Kasumi-1 (cell line): ENCODE measurements at regions not wholly inside any gene's neighbourhood (a gene's known extent, or its start where the extent isn't known, plus 50 kb on each side); places are given as distances from the start of the nearest gene placed in this dataset.

Experiments
- DNase-seq, 2 experiments: peaks; one replicate each; lab custom pipeline; 2025; lab: John Stamatoyannopoulos, UW

DNA sequence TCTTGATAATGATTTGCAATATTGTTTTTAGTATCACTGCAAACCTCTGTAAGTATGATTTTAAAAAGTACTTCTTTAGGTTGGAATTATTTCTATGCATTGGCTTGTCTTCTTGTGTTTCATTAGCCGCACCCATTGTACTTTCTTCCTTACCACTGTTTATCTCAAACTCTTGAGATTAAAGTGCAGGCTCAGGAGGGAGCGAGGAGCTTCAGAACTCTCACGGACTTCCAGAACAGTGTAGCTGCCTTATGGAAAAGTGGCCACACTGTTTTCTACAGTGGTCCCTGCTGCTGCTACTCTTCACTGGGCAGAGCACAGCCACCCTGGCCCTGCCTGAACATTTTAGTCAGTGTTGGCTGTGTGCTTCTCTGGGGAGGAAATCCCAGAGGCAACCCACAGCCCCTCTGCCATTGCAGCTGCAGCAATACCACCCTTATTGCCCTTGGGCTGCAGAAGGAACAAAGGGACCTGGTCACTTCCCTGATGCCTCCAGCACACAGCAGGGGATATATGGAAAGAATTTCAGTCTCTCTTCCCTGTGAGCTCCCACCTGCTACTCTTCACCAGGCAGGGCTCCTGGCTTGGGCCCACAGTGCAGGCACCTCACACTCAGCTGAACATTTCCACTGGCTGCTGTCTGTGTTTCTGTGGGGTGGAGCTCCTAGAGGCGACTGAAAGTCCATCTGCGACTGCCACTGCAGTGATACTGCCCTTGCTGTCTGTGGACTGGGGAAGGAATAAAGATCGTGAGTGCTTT lies 91.7 kb upstream of the MAP3K4 start:
- DNase-seq = no peak

DNA sequence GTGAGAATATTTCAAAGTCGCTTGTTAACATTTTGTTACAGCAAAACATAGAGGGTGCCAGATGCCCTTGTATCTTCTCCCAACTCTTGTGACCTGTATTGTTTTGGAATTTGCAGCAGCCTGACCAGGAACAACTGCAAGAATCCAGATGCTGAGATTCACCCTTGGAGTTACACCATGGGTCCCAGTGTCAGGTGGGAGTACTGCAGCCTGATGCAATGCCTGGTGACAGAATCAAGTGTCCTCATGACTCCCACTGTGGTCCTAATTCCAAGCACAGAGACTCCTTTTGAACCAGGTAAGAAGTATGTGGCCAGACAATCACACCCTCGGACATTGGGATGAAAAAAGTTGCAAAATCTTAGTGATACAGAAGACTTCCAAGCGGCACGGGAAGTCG lies 79.6 kb upstream of the MAP3K4 start:
- DNase-seq = no peak

DNA sequence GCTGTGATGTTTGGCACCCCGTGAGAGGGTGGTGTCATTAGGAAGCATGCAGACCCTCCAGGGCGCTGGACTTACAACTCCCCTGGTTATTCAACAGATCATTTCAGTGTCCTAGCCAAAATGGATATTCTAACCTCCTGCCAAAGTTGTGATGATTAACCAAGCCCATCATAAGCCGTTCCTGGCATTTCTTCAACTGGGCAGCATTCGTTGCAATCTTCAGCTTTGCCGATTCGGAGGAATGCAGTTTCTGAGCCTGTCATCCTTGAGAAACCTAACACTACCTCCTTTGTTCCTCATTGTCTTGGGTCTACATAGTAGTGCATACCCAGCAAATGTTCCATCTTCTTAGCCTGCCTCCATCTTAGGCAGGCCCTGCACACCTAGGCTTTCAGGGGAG lies 79.2 kb upstream of the MAP3K4 start:
- DNase-seq = no peak

DNA sequence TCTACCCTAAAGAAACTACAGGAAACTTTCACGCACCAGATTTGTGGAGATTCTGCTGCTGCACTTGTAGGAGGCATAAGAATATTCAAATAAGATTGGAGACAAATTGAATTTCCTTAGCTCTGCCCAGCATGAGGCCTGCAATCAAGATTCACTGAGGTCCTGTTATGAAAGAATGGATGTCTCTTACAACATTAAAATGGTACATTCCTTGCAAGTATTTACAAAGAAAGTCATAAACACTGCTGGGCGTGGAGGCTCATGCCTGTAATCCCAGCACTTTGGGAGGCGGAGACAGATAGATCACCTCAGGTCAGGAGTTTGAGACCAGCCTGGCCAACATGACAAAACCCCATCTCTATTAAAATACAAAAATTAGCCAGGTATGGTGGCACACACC lies 74.0 kb upstream of the MAP3K4 start:
- no peak for DNase-seq

DNA sequence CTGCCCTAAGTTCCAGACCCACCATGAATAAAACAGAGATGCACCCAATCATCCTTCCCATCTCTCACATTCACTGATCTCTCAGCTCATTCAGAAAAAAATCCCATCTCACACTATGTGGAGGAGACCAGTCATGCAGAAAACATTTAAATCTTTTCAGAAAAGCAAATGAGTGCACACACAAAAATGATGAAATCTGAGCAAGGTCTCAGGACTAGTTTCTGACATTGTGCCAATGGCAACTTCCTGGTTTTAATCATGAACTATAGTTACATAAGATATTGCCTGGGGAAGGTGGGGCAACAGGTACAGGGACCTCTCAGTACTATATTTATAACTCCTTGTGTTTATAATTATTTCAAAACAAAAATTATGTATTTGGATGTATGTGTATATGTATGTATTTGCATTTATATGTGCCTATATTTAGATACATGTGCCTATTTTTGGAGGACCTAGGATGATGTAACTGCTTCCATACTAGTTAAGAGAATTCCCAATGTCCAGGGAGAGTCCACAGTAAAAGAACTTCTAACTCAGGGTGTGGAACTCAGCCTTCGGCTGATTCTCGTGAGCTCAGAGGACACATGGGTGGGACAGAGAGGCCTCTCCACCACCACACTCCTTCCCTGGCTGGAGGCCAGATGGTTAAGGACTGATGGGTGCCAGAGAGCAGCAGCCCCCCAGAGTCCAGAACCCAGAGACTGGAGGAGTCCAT lies 71.7 kb upstream of the MAP3K4 start:
- no peak for DNase-seq

DNA sequence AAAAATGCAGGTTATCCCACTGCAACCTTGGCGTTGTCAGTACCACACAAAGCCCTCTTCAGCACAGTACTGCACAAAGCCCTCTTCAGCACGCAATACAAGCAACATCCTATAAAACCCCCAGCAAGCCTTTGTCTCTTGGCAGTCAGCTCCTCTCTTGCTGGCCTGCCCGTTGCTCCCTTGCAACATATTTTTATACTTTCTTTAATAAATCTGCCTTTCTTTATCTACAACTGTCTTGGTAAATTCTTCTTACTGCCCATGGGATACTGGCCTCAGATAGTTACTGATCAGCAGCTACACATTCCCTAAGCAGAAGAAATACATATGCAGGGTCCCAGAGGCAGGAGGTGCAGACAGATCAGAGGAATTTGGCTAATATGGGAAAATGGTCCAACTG lies 70.5 kb upstream of the MAP3K4 start:
- no peak for DNase-seq

DNA sequence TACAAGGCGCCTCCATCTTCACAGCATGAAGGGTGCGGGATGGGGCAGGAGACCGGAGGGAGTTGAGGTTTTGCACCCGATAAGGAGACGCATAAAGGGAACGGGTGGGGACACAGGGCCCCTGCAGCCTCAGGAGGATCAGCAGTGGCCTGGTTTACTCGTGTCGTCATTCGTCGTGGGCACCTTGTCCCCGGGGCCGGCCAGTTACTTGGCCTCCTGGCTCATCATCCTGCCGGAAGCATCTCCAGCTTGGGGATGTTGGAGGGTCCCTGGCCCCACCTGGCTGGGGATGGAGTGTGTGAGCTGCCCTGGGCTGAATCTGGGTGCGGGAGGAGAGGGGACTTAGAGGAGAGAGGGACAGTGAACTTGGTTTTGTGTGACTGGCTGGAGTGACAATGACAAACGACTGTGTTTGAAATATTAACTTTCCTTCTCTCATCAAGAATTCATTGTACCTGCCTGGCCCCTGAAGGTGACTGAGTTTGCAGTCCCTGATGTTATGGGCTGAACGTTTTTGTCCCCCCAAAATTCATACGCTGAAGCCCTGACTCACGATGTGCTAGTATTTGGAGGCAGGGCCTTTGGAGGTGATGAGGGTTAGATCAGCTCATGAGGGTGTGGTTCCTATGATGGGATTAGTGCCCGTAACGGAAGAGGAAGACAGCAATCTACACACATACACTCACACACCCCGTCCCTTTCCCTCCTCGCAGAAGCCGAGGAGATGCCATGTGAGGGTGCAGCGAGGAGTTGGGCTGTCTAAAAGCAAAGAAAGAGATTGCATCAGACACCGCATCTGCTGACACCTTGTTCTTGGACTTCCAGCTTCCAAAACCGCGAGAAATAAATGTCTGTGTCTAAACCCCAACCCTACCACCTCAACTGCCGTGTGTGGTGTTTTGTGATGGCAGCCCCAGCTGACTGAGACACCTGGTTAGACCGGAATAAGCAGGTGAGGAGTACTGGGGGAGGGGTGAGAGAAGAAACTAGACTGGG lies 65.0 kb upstream of the MAP3K4 start:
- no peak for DNase-seq

DNA sequence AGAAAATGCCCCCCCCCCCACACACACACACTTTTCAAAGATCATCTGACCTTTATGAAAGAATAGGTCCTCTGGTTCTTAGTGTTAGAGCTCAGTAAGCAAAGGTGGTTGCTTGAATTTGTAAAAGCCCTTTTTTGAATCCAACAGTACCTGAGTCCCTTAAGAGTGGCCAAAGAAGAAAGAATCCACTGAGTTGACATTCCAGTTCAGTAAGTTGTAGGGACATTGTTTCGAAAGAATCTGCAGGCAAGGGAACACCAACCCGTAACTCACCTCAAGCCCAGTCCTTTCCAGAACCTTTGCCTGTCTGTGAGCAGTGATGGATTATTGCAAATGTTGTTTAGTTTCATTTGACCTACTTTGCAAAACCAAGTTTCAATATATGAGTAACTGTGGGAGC lies 64.2 kb upstream of the MAP3K4 start:
- DNase-seq = no peak

DNA sequence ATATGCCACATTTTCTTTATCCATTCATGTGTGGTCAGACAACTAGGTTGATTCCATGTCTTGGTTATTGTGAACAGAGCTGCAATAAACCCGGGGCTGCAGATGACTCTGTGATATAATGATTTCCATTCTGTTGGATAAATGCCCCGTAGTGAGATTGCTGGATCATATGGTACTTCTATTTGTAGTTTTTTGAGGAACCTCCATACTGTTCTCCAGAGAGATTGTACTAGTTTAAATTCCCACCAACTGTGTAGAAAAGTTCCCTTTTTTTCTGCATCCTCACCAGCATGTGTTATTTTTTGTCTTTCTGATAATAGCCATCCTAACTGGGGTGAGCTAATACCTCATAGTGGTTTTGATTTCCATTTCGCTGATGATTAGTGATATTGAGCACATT lies 62.2 kb upstream of the MAP3K4 start:
- DNase-seq = no peak

DNA sequence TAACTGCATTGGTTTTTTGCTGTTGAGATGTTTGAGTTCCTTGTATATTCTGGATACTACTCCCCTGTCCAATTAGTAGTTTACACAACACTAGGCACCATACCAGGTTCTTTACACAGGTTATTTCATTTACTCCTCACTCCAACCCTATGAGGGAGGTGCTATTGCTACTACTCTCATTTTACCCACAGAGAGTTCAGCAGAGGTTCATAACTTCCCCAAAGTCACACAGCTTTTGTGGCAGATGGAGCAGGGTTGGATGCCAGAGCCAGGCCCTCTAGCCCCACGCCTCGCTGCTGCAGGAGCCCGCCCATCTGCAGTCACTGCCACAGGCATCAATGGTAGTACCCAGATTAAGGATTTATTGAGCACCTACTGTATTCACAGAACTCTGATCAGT lies 61.7 kb upstream of the MAP3K4 start:
- no peak for DNase-seq

DNA sequence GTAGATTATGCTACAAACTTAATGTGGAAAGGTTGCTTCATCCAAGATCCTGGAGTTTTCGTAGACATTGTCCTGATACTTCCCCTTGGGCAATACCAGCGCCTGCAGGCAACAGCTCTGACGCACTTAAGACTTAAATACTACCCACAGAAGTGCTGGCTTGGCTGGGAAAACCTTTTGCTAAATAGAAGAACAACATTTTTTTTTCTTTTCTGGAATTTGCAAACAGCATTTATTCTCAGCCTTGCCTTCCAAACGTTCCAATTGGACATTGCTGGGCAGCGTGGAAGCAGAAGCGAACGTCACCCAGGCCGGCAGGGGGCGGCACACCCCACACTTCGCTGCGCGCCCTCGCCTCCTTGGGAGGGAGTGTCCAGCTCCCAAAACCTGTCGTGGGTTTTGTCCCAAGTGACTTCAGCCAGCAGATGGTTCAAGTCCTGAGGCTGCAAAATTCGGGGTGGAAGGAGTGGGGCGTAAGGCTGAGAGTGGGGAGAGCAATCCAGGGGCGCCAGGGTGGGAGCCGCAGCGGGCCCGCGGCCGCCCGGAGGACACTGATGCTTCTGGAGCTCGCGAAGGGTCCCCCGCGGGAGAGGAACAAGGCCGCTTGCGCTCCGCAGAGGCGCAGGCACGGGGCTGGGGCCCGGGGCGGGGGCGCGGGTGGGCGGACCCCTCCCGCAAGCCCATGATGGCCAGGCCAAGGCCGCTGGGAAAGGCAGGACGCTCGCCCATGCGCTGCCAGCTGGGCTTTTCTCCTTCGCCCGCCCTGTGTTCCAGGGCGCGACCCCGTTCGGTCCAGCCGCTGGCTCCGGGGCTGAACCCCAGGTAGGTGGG lies 60.8 kb upstream of the MAP3K4 start:
- DNase-seq = peak; percentile 23 to 61

DNA sequence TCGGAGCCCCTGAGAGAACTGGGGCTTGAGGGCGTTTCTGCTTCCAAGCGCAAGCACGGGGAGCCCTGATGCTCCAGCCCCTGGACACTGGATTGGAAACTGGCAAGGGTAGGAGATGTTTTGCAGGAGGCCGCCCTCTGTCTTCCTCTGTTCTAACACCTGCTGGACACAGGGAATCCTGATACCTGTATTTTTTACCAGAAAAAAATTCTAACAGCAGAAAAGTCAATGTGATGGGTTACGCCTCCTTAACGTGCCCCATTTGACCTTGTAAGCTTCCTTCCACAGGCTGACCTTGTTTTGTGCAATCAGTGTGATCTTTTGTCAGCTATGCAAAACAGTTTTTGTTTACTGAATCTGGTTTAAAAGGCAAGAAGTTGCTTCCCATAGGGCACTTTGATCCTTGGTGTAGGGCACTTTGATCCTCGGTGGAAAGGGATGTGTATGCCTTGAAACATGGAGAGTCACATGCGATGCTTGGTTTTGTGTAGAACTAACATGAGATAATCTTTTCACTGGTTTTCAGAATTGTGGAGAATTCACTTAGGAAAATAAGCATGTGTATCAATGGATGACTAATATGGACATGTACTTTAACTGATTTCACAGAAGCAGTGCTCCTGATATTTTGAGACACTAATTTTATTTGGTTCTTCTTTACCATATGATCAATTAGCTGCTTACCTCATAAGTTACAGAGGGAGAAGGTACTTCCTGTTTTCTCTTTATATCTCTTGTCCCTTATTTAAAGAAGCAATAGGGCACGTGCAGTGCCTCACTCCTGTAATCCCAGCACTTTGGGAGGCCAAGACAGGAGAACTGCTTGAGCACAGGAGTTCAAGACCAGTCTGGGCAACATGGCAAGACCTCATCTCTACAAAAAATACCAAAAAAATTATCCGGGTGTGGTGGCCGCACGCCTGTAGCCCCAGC lies 59.9 kb upstream of the MAP3K4 start:
- DNase-seq = peak; percentile 11 to 32

DNA sequence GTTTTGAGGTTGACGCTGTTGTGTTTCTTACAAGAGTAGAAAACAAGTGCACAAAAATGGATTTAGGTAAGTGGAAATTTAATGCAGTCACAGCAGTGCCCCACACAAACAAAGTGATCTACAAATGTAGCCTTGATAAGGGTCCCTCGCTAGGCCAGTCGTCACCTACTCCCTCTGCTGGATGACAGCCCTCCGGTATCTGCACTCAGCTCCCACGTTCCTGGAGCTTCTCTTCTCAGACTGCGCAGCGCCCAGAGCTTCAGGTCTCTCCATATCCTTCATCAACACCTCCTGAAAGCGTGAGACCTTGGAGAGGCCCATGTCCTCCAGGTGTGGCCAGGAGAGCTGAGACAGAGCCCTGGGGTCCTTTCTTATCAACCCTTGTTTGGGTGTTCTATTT lies 58.3 kb upstream of the MAP3K4 start:
- no peak for DNase-seq

DNA sequence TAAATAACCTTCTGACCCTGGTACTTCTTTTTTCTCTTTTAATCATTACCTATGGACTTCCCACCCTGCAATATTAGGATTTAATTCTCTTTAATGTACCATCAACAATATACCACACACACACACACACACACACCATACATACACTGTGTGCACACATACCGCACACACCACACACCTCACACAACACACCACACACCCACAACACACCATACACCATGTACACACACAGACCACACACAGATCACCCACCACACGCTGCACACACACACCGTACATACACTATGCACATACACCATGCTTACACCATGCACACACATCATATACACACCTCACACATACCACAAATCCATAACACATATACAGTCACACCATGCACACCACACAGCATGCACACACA lies 57.4 kb upstream of the MAP3K4 start:
- no peak for DNase-seq

DNA sequence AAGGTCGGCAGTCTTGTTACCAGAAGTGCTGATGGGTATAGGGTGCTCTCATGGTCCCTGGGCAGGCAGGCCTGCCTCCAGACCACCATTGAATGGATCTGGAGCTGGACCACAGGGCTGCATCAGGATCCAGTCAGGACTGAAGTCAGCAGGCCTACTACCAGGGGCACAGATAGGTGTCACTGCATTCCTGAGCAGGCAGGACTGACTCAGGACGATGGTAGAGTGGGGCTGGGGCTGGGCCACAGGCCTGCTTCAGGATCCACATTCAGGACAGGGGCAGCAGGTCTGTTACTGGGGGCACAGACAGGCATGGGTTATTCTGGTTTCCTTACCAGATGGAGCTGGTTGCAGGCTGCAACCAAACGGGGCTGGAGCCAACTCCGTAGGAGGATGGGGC lies 51.4 kb upstream of the MAP3K4 start:
- no peak for DNase-seq
